Brain microvascular endothelial cell (primary cell): ENCODE measurements at regions not wholly inside any gene's neighbourhood (a gene's known extent, or its start where the extent isn't known, plus 50 kb on each side); places are given as distances from the start of the nearest gene placed in this dataset.

Source experiments
- DNase-seq: peaks from one replicate; pipeline ENCODE4 v3.0.0-alpha.2; 2020
- H3K27ac ChIP-seq: fragments of 250-450 bp; sonication (Bioruptor Pico); 2 replicates; pipeline ENCODE4 v1.5.1; 2020; ENCODE audit warnings: mild to moderate bottlenecking, moderate library complexity
- H3K27me3 ChIP-seq: fragments of 250-450 bp; sonication (Bioruptor Pico); replicated peaks from 2 replicates; pipeline ENCODE4 v1.5.1; 2020; ENCODE audit warnings: mild to moderate bottlenecking
- H3K36me3 ChIP-seq: fragments of 250-450 bp; sonication (Bioruptor Pico); replicated peaks from 2 replicates; pipeline ENCODE4 v1.5.1; 2020; ENCODE audit warnings: mild to moderate bottlenecking
- H3K4me3 ChIP-seq: 2 replicates; pipeline ENCODE4 v1.5.1; 2011; ENCODE audit warnings: low read depth, mild to moderate bottlenecking, control low read depth, low read length, moderate library complexity
- in situ Hi-C: cut with HindIII; loops from 2 replicates; pipeline ENCODE4 v1.10.0; 2017; ENCODE audit warnings: low sequenced_read_pairs, low pct_ligation_motif_present
- TF ChIP-seq, protein P1 (sequence below): IDR thresholded peaks from 2 replicates; pipeline ENCODE4 v1.5.1; 2011; ENCODE audit warnings: low read depth, mild to moderate bottlenecking, moderate library complexity, low read length, control low read depth, inconsistent platforms; ENCODE audit errors: missing control alignments

DNA sequence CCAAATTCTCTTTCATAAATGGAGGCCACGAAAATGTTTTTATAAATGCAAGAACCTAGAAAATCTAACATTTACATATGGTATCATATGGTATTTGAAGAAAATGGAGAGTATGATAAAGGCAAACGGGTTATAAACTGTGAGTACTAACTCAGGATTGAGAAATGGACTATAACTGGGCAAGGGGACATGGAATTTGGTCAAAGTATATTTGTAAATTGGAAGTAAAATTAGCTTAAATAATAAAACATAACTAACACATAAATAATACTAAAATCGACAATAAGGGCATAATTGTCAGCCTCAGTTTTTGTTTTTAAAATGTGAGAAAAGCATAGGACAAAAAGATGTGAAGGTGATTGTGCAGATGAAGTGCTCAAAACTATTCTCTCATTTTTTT, 1516.3 kb upstream of the MIR17HG start:
- no peak for DNase-seq
- H3K4me3 ChIP-seq = no peak overlapping the region
- no peak overlapping the region for H3K27ac ChIP-seq
- in situ Hi-C loops = no loop called here
- H3K27me3 ChIP-seq = no peaks in the 10 kb centered on the region
- TF ChIP-seq, protein P1, sequence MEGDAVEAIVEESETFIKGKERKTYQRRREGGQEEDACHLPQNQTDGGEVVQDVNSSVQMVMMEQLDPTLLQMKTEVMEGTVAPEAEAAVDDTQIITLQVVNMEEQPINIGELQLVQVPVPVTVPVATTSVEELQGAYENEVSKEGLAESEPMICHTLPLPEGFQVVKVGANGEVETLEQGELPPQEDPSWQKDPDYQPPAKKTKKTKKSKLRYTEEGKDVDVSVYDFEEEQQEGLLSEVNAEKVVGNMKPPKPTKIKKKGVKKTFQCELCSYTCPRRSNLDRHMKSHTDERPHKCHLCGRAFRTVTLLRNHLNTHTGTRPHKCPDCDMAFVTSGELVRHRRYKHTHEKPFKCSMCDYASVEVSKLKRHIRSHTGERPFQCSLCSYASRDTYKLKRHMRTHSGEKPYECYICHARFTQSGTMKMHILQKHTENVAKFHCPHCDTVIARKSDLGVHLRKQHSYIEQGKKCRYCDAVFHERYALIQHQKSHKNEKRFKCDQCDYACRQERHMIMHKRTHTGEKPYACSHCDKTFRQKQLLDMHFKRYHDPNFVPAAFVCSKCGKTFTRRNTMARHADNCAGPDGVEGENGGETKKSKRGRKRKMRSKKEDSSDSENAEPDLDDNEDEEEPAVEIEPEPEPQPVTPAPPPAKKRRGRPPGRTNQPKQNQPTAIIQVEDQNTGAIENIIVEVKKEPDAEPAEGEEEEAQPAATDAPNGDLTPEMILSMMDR = no peak
- no peaks in the 10 kb centered on the region for H3K36me3 ChIP-seq

DNA sequence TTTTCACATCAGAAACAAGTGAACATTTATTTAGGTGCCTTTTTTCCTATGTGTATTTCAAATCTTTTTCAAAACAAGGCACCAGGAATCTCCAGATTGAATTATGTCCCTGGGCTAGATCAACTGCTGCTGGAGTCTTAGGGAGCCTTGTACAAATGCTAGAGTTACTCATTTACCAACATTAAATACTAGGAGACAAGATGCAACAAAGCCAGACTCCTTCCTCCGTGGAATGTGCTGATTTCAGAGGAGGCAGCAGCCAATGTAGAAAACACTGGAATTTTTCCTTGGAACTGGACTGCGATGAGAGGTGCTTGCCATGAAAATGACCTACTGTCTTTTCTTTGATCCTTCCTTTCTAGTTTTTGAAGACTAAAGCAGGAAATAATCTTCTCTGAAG, 1514.7 kb upstream of the MIR17HG start:
- no peaks in the 10 kb centered on the region for H3K27me3 ChIP-seq
- no peaks in the 10 kb centered on the region for H3K36me3 ChIP-seq
- H3K4me3 ChIP-seq = no peak overlapping the region
- no peak for DNase-seq
- TF ChIP-seq, protein P1 = no peak
- no peak overlapping the region for H3K27ac ChIP-seq
- in situ Hi-C loops = no loop called here

DNA sequence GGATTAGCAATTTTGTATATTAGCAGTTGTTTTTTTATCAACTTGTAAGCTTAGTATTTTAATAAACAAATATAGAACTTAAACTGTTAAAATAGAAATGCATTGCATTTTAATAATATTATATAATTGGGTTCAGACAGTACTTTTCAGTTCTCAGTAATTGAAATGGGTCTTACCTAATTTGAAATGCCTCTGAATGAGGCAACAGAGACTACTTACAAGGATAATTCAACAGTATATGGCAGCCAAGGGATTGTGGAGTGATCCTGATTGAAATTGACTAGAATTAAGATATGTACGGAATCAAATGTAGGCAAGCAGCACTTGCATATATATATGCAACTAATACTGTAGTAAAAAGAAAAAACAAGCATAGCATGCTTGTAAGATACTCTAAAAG, 1503.9 kb upstream of the MIR17HG start:
- in situ Hi-C loops = no loop called here

DNA sequence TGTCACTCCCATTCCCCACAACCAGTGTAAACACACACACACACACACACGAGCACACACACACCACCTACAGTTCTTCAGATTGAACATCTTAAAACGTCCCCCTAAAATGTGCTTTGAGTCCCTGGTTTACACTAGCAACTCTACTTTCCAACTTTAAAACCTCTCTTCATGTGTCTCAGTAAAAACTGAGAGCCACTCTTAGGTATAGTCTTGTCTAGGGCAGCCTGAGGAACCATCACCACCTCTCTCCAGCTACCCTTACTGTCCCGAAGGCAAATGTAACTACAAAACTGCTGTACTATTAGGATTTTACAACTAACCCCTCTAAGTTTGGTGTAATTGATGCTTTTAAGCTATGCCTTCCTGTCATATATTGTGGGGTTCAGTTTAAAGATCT, 1501.6 kb upstream of the MIR17HG start:
- H3K27ac ChIP-seq = no peak overlapping the region
- in situ Hi-C loops = no loop called here

More for the DNA sequence above, 1503.9 kb upstream of the MIR17HG start:
- DNase-seq = no peak
- no peak overlapping the region for H3K4me3 ChIP-seq
- TF ChIP-seq, protein P1 = no peak
- H3K27me3 ChIP-seq = no peaks in the 10 kb centered on the region
- no peaks in the 10 kb centered on the region for H3K36me3 ChIP-seq
- no peak overlapping the region for H3K27ac ChIP-seq

DNA sequence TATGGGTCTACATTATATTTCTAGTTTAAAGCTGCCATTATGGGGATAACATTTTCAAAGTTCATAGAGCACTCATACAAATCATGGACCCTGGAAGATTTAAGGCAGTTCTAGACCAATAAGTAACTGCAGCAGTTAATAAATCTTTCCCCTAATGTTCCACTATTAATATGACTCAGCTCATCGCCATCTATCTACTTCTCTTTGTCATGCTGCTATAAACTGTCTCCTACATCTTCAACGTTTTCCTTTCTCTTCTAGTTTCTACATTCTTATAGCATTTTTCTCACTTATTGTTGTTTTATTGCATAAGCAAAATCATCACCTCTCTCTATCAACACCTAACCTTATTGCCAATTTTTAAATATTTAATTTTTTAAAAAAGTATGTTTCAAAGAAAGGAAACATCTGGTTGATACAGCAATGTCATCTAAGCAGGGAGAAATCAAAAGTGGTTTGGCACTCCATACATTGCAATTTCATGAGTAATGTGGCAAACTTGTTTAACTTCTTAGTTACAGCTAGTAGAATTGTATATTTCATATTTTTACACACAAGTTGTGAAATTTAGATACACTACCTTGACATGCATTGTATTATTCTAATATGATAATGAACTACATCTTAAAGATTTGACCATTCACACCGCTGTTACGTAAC, 1500.4 kb upstream of the MIR17HG start:
- Histone ChIP-seq H3K27me3 (no peaks in the 10 kb centered on the region), H3K4me3 (no peak overlapping the region), H3K27ac (no peak overlapping the region), H3K36me3 (no peaks in the 10 kb centered on the region)
- in situ Hi-C loops = no loop called here
- TF ChIP-seq, protein P1 = no peak
- no peak for DNase-seq

More for the DNA sequence above, 1501.6 kb upstream of the MIR17HG start:
- H3K4me3 ChIP-seq = no peak overlapping the region
- no peaks in the 10 kb centered on the region for H3K27me3 ChIP-seq
- TF ChIP-seq, protein P1 = no peak
- no peak for DNase-seq
- no peaks in the 10 kb centered on the region for H3K36me3 ChIP-seq

DNA sequence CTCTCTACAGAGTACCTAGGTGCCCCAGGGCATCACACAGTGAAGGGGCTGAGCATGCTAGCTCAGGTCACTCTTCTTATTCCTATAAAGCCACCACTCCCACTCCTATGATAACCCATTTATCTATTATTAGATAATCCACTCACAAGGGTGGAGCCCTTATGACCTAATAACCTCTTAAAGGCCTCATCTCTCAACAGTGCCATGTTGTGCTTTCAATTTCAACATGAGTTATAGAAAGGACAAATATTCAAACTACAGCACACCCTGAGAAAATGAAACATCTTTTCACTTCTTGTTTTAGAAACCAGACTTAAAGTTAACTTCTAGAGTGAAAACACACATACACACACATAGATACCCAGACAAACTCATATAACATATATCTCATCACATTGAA, 1494.9 kb upstream of the MIR17HG start:
- in situ Hi-C loops = no loop called here
- Histone ChIP-seq H3K27ac (no peak overlapping the region), H3K4me3 (no peak overlapping the region), H3K27me3 (no peaks in the 10 kb centered on the region), H3K36me3 (no peaks in the 10 kb centered on the region)
- TF ChIP-seq, protein P1 = no peak
- no peak for DNase-seq
